Posterior cingulate gyrus (tissue), 11 donors: ENCODE measurements at regions not wholly inside any gene's neighbourhood (a gene's known extent, or its start where the extent isn't known, plus 50 kb on each side); places are given as distances from the start of the nearest gene placed in this dataset.

Experiments used
- DNase-seq, 10 donors: peaks; one replicate each; pipeline versions ENCODE4 v3.0.0 to v3.0.0-alpha.2; 2020 to 2021; ENCODE audit warnings: mixed read lengths in 3 of 10
- intact Hi-C: fragments of 100-400 bp; cut with DNase I; formaldehyde crosslinking; loops from one replicate; pipeline ENCODE4 v1.15.1; 2023

DNA sequence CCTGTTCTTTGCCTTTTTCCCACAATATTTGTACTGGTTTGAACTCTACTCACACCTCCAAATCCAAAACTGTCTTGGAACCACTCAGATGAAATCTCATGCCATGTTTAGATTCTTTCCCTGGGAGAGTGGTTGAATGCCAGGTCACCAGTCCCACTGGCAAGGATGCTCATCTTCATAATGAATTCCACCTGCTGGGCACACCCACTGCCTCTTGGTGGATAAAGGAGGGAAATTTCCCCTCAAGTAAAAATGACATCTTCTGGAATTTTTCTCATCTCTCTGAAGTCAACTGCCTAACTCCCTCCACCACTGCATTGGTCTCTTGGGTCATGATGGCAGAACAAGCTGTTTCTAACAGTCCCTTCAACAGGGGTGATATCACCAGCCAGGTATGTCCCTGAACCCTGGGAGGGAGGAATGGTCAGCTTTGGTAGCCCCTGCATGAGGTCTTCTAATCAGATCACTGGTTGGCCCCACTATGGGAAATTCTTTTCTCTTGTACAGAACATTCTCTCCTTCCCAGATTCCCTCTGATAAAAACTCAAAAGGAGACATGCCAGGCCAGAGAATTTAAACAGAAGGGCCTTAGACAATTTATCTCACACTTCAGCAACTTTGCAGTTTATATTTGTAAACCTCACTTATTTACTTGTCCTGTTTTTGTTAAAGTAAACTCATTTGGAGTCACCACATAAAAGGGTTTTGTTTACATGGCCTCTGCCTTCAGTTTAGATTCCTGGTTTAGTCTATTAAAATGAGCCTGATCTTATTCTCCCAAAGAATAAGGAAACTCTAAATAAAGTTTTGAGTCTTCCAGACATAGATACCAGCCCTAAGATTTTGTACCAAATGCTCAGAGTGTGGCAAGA, 143.4 kb downstream of the WNT5A start:
- intact Hi-C loops: no loop called here
- DNase-seq: no peak

DNA sequence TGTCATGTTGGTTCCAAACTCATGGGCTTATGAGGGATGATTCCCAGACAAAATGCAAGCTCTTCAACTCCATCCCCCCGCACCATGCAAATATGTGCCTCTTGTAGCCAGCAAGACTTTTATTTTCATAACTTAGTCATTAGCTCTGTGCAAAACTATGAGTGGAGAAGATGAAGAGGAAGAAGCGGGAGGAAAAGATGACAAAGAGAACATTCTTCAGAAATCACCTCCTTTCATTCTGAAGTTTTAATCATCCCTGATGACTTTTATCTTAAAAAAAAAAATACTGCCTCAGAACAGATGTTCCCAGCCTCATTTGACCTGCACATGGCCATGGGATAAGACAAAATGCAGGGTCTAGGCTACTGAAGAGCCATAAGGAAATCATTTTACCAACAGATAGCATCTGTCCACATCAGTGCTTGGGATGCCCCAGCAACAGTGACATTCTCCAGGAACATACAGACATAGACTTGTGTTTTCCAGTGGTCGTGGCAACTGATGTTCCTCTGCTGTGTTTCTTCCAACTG, 145.5 kb downstream of the WNT5A start:
- intact Hi-C loops: no loop called here
- DNase-seq: no peak

DNA sequence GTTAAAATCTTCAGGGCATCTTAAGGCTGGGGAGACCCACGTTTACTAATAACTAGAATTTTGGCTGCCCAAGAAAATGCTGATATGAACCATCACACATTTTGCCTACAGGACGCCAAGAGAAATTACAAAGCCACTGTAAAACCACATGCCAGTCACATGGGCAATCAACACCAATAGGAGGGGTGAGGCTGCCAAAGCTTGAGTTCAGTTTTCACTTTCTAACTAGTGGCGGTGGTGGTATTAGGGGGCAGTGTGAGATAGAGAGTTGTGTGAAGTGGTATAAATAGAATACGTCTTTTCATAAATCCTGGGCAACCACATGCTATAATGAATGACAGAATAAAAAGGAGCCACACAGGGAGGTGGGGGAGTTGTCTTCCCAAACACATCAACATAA, 147.3 kb downstream of the WNT5A start:
- intact Hi-C loops: no loop called here
- no peak for DNase-seq

DNA sequence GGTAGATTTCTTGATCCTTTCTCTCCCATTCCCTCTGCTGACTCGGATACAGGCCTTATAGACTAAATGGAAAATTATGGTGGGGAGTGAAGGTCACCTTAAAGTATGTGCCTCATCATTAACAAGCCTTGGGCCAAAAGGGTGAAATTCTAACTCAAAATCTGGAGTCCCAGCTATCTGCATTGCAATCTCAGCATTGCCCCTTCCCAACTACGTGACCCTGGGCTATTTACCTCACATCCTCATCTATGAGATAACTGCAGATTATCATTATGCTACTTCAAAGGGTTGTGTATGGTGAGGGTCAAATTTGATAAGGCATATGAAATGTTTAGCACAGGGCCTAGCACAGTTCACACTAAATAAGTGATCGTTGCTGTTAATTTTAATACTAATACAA, 147.7 kb downstream of the WNT5A start:
- no peak for DNase-seq

DNA sequence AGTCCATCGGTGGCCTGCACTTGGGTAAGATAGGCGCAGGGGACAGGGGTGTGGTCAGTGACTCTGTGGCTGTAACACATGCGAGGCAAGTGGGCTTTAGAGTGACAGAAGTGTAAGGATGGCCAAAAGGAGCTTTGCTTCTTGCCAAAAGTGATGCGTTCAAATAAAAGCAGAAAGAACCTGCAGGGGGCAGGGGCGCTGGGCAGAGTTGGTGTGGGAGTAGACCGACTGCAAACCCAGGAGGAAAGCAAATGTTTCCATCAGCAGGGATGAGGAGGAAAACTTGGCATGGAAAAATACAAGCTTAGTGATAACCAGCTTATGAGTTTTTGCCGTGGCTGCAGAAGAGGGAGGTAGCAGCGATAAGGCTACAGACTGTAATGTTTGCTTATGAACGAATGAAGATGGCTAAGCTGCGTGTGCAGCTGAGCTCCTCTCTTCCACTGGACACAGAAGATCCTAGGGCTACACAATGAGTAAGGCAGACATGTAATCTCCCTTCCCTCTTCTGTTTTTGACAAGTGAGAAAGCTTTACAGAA, 149.4 kb downstream of the WNT5A start:
- intact Hi-C loops: no loop called here
- peak in 6 of 10 donors; percentile 14 to 86 (median 30) for DNase-seq

More for the DNA sequence above, 147.7 kb downstream of the WNT5A start:
- intact Hi-C loops: no loop called here

DNA sequence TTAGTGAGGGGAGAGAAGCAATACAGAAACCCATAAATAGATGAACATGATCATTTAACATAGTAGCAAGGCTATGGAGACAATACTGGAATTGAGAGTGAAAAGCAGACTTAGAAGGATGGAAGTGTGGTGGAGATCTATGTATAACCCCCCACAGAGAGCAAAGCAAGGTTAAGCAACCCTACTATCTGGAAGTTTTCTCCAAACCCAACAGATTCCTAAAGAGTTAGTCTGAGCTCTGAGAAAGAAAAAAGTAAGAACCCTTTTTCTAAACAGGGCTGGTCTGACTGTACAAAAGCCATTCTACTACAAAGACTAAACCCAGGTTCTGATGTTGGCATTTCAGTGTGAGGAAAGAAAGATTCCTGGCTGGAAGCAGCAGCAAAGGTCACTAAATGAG, 153.2 kb downstream of the WNT5A start:
- DNase-seq: no peak
- intact Hi-C loops: no loop called here

DNA sequence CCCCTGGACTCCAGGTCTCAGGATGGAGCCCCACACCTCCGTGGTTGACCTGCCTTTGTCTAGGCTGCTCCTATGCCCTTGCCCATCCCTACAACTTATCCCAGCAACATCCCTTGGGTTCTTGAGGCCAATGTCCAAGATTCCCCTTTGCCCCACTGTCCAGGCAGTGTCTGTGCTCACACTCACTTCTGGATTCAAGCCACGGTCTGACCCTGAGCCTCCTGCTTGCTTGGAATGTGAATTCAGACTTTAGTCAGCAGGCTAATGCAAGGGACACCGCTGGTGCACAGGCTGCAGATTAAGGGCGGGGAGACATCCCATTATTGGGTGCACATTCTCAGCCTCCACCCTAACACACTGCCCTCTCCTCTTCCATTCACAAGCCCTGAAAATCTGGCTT, 154.1 kb downstream of the WNT5A start:
- intact Hi-C loops: no loop called here
- no peak for DNase-seq

DNA sequence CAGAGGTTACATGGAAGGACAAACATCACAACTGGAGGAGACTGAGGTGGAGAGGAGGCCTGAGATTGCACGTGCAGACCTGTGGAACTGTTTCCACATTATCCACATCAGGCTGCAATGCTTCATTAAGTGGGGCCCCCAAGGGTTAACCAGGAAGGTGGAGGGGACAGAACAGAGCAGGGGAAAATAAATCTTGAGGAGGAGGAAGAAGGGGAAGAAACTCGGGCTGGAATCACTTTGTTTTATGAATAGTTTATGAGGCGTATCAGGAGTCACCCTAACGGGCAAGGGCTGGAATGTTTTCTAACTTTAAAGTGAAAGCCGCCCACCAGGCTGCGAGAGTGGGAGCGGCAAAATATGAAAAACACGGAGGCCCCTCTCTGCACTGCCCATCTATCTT, 154.9 kb downstream of the WNT5A start:
- no peak for DNase-seq
- intact Hi-C loops: no loop called here

DNA sequence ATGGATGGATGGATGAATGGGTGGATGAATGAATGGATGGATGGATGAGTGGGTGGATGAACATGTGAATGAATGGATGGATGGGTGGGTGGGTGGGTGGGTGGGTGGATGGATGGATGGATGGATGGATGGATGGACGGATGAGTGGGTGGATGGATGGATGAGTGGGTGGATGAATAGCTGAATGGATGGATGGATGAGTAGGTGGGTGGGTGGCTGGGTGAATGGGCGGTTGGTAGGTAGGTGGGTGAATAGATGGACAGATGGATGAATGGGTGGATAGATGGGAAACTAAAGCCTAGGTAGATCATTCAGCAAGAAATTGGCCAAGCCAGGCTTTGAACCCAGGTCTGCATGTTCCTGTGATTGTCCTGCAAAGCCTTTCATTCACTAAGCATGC, 155.6 kb downstream of the WNT5A start:
- intact Hi-C loops: no loop called here
- no peak for DNase-seq

DNA sequence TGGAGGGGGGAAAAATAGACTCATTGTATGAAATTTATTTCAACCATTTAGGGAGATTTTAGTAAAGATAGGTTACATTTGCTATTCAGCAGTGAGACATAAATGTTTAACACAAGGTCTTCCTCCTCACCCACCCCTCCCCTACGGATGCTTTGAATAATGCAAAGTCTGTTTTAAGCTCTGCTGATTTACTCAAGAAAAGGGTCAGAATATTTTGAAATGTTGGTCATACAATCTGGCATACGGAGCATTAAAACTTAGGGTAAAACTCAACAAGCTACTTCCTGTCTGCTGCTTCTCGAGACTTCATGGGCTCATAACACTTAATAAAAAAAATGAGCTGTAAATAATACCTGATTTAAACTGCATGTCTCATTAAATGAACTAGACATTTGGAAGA, 156.3 kb downstream of the WNT5A start:
- intact Hi-C loops: no loop called here
- DNase-seq: no peak

DNA sequence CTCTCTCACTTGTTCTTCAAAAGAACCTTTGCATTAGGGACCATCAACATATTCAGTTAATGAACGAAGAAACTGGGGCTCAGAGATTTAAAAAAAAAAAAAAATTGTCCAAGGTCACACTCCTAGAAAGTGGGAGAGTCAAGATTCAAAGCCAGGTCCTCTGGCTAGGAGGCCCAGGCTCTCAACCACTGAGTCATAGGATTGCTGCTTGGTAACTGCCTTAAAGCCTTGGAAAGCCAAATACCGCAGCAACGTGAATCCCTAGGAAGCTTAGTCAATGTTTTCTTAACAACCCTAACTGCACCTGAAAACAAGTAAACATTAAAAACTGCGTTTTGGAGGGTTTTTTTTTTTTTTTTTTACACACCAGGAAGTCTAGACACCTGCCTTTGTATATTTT, 156.8 kb downstream of the WNT5A start:
- intact Hi-C loops: no loop called here
- no peak for DNase-seq

DNA sequence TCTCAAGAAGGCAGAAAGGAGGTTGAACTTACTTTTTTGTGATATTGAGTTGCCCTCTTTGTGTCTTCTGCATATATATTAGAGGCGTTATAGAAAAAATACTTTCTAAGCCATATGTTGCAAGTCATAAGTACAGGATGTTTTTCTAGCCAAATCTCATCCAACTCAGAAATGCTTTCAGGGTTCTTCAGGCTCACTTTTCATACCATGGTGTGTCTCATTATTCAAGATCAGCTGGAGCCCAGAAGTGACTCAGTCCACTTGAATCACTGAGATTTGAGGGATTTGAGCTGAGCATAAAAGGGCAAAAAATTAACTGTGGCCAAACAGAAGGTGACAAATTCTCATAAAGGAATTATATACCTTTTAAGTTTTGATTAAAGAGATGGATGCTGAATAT, 157.3 kb downstream of the WNT5A start:
- DNase-seq: no peak
- intact Hi-C loops: no loop called here

DNA sequence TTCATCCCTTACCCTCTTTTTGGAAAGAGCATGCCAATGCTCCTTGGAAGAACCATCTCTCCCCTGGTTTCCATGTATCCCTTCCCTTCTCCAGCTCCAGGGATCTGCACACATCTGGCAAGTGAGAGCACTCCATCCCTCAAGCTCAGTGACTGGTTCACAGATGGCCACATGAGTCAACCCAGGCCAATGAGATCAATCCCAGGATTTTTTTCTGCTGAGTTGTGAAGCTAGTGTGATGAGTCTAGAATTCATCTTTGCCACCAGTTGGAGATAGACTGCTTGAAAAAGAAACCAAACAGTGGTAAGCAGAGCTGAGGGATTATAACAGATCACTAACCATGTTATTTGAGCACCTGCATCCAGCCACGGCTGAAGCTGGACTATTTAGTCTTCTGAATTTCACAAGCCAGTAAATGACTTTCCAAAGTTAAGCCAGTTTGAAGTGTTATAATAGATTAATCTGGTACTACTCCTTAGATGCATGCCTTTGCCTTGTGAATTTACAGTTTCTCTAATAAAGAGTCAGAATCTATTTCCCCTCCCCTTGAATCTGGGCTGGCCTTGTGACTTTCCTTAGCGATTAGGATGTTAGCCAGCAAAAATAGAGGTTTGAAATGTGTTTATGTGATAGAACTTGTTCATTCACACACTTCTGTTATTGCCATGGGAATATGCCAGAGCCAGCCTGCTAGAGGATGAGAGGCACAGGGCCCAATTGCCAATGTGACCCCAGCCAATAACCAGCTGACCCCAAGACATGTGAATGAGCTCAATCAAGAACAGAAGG, 159.8 kb downstream of the WNT5A start:
- DNase-seq: no peak
- intact Hi-C loops: no loop called here

DNA sequence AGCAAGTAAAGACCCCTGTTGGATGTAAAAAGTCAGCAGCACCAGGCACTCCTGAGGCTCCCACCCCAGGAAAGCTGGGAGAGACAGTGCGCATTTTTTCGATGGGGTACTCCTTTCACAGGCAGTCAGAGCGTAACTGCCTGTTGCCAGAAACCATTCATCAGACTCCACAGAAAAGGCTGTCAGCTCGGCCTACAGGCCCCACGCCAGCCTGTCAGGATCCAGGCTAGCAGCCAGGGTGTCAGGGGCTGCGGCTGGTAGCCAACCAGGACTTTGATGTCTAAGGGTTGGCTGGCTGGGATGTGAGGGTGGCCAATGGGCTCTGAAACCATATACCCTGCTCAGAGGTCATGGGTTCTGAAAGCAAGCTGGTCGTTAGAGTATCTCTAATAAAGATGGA, 164.5 kb downstream of the WNT5A start:
- intact Hi-C loops: no loop called here
- peak; percentile 30 to 89 (median 51) for DNase-seq

DNA sequence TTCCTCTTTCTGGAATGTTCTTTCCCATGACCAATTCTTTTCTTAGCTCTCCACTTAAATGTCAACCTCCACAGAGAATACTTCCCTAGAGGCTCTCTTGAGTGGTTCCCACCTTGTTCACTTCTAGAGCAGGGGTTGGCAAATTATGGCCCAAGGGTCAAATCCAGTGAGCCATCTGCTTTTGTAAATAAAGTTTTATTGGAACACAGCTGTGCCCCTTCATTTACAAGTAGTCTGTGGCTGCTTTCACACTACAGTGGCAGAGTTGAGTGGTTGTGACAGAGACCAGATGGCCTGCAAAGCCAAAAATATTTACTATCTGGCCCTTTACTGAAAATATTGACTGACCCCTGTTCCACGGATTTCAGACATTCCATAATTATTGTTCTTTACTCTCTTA, 166.2 kb downstream of the WNT5A start:
- intact Hi-C loops: no loop called here
- no peak for DNase-seq

DNA sequence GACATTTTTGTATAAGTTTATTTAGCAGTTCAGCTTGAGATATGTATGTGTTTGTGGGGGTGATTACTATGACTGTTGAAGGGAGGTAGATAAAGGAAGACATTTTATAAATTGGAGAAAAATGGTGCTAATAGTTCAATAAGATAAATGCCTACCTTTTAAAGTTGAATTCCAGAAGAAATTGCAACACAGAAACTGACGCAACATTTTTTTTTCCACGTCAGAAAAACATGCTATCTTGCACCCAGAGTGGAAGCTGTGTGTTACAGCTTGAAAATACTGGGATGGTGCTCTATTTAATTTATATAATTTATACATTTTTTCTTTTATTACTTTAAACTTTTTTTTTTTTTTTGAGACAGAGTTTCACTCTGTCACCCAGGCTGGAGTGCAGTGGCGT, 171.7 kb downstream of the WNT5A start:
- no peak for DNase-seq
- intact Hi-C loops: no loop called here

DNA sequence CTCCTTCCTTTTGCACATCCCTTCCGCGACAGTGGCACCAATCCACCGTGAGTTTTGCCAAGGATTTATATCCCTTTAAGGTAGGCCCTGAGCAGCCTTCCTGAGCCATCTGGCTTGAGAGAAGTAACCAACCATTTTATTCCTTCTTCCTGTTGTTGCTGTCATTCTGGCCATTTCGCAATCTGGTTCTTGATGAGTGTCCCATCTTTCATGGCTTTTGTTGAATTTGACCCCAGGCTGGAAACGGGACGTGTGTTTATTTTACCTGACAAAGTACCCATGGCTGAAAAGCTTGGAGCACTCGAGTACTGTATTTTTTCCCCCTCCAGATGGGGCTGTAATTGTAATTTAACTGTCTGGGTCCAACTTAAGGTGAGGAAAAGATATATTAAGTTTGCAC, 173.4 kb downstream of the WNT5A start:
- DNase-seq: no peak
- intact Hi-C loops: no loop called here

DNA sequence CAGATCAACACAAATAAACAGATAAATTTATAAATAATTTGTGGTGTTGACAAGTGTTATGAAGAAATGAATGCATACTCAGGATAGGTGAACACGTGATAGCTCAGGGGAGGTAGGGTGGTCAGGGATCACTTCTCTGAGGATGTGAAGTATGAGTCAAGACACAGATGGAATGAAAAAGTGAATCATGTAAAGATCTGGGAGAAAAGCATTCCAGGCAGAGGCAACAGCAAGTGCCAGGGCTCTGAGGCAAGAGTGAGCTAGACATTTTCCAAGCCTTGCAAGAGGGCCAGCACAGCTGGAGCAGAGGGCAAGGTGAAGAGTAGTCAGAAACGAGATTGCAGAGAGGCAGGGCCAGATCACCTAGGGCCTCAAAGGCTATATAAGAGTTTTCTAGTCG, 177.8 kb downstream of the WNT5A start:
- intact Hi-C loops: no loop called here
- DNase-seq: no peak

DNA sequence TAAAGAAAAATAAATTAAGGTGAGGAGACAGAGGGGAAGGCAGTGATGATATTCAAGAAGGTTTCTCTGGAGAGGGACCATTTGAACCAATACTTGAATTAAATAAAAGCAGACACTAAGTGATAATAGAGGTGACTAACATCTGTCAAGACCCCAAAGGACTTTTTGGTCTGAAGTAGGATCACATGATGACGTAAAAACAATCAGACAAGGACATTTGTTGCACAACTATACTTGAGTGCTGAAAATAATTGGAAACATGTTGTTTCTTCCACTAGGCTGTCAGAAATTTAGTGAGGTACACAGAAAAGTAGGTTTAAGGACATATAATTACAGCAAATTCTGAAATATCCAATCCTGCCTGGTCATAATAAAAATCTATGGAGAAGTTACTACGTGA, 179.5 kb downstream of the WNT5A start:
- intact Hi-C loops: no loop called here
- no peak for DNase-seq

DNA sequence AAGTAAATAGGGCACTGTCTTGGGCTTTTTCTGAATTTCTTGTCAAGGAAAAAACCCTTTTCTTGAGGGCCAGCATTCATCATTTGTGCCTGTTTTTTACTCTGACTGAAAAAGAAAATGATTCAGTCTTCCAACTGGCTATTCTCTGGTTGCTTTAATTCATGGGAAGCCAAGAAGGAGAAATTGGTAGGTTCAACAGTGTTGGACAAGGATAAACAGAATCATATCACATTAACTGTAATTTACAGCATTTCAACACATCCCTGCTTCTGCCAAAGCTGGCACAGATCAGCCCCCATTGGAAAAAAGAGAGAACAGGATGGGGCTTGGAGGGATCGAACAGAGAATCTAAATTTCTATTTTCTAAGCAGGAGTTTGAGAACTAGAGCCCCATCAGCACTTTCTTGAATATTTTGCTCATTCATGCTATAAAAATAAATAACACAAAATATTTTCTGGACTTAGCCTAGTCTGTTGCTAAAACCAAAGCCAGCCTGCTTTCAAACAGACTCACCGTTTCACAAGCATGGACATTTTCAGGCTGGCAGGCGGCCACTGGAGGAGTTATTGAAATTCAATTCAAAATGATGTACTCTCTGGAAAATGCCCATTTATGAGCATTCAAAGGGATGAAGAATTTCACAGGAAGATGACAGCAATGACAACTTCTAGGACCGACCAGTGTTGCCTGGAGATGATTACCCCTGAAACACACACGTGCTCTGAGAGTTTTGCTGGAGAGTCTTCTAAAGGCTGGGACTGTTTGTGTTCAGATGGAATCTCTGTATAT, 181.2 kb downstream of the WNT5A start:
- peak in 7 of 10 donors; percentile 25 to 87 (median 44) for DNase-seq
- intact Hi-C loops: no loop called here

DNA sequence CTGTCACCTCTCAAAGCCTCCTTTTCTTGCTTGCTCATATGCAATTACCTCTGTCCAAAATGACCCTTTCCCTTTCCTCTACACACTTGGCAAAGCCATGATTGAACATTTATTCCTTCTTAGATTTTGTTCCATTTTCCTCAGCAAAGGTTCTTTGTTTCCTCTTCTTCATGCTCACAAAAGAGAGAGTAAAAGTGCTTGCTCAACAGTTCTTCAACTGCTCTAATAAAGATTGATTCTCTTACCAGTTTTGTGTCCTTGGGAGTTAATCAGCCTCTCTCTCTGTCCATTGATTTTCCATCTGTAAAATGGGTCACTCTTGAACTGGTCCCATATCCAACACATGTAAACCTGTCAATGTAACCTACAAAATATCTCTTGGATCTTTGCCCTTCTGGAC, 186.4 kb downstream of the WNT5A start:
- intact Hi-C loops: no loop called here
- no peak for DNase-seq
